ENCODE measurements at regions not wholly inside any gene's neighbourhood (a gene's known extent, or its start where the extent isn't known, plus 50 kb on each side); places are given as distances from the start of the nearest gene placed in this dataset.

- CTCF ChIA-PET, result interaction anchor here (0.8 to 1.9 kb wide), 2 partner anchors 21 to 31 kb away, joined by 3 to 5 read pairs; no protein-coding TSS in a partner anchor
- Histone ChIP-seq H3K27ac (ENCODE audit: extremely low read depth, low read depth, low read length) (no peak overlapping the region), H3K4me3 (ENCODE audit: low read depth, low read length) (no peak overlapping the region), H3K4me1 (ENCODE audit: control insufficient read depth, insufficient read depth, low read length) (no peaks in the 10 kb centered on the region), H3K36me3 (ENCODE audit: control insufficient read depth in 2 of 2, insufficient read depth in 1 of 2, low read length in 2 of 2) (no peaks in the 10 kb centered on the region), H3K9me3 (ENCODE audit: control insufficient read depth, insufficient read depth, low read depth, low read length) (no peaks in the 10 kb centered on the region)
- no peak for TF ChIP-seq PRDM10 (tag by site-specific recombination; IDR thresholded peaks at IDR 0.05)
- no peak for TF ChIP-seq BCL11B (tag by site-specific recombination; IDR thresholded peaks at IDR 0.05; ENCODE audit: low read depth)
- TF ChIP-seq ZFP69B (tag by site-specific recombination; IDR thresholded peaks at IDR 0.05), result no peak
- no peak for TF ChIP-seq SP2 (tag by site-specific recombination; IDR thresholded peaks at IDR 0.05)
- no peak for TF ChIP-seq ZNF324 (tag by site-specific recombination; IDR thresholded peaks at IDR 0.05)
- no peak for TF ChIP-seq ZSCAN23 (tag by site-specific recombination; IDR thresholded peaks at IDR 0.05)
- no peak for TF ChIP-seq ZBTB21 (tag by site-specific recombination; IDR thresholded peaks at IDR 0.05)
- no peak for TF ChIP-seq PBX3 (CRISPR knock-in tag; IDR thresholded peaks at IDR 0.05)
- TF ChIP-seq YY2 (tag by site-specific recombination; IDR thresholded peaks at IDR 0.05), result no peak
- no peak for TF ChIP-seq ZNF449 (tag by site-specific recombination; IDR thresholded peaks at IDR 0.05)
- TF ChIP-seq ZNF169 (tag by site-specific recombination; IDR thresholded peaks at IDR 0.05), result no peak
- TF ChIP-seq ZNF561 (tag by site-specific recombination; IDR thresholded peaks at IDR 0.05; ENCODE audit: borderline replicate concordance), result no peak
- no peak for TF ChIP-seq ZBTB6 (tag by site-specific recombination; IDR thresholded peaks at IDR 0.05)
- no peak for TF ChIP-seq KLF17 (tag by site-specific recombination; IDR thresholded peaks at IDR 0.05)
- no peak for TF ChIP-seq ZFHX2 (tag by site-specific recombination; conservative IDR thresholded peaks at IDR 0.05)
- TF ChIP-seq ZNF654 (tag by site-specific recombination; IDR thresholded peaks at IDR 0.05; ENCODE audit: low read depth), result no peak
- TF ChIP-seq ZNF121 (tag by site-specific recombination; IDR thresholded peaks at IDR 0.05), result no peak
- TF ChIP-seq PRDM2 (tag by site-specific recombination; IDR thresholded peaks at IDR 0.05; ENCODE audit: borderline replicate concordance), result no peak
- POLR2A ChIA-PET, result no interaction called here
Measured at GRCh38 chr18:14947482-14948162, 199.7 kb downstream of the ANKRD30B start.
